ENCODE measurements at regions not wholly inside any gene's neighbourhood (a gene's known extent, or its start where the extent isn't known, plus 50 kb on each side); places are given as distances from the start of the nearest gene placed in this dataset.

GRCh38 chr6:134379076-134379475, 61.2 kb upstream of the SGK1 start:
- peak; percentile 54 for DNase-seq

DNA sequence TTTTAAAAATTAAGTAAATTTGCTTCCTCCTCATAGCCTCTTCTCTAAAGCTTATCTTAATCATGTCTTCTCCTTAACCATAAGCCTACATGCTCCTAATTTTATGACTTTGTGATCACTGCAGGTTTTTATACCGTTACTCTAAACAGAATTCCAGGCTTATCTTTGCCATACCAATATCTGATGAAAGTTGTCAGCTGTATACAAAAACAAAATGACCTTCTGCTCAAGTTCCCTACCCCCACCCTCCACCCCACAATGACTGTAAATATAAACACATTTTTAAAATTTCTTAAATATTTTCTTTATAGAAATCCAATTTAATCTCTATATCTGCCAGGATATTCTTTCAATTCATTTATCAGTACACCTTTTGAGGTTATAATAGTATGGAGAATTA, 60.5 kb upstream of the SGK1 start:
- DNase-seq, result no peak

- no peak for DNase-seq
Measured at GRCh38 chr6:134376785-134377184, 58.9 kb upstream of the SGK1 start.

DNA sequence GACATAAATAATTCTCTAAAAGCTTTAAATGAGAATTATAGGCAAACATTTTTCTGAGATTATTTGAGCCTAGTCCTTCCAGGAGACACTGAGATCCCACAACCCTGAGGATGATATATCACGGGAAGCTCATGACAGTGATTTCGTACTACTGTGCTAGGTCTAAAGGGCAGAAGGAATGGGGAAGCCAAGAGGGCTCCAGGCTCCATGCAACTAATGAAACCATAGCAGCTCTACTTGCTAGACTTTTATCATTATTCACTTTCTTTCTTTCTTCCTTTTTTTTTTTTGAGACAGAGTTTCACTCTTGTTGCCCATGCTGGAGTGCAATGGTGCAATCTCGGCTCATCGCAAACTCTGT, 57.3 kb upstream of the SGK1 start:
- DNase-seq, result no peak

DNA sequence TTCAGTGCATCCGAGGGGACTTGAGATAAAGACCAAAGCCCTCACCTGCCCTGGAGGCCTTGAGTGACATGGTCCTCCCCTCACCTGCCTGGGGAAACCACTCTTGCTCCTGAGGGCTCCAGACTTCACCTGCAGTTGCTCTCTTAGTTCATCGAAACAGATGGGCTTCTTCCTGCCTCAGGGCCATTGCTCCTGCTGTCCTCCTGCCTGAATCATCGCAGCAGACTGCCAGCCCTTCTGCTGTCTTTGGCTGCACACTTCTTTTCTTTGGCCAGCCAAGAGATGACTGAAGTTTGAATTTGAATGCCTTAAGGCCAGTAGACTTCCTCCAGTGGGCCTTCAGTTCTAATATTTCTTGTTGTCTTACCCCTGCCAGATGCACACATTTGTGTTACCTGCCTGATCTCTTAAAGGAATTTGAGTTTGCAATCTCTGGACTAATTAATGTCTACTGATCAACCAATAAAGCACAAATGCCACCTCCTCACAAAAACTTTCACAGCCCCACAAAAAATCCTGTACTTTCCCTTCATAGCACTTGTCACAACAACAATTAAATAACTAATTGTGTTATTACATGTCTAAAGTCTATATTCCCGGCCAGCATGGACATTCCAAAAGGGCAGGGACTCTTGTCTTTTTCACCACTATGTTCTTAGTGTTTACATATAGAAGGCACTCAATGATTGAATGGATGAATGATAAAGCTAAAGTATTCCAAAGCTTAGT, 56.7 kb upstream of the SGK1 start:
- no peak for DNase-seq

- no peak for DNase-seq
Measured at GRCh38 chr6:134373993-134374392, 56.1 kb upstream of the SGK1 start.

GRCh38 chr6:134373282-134373922, 55.5 kb upstream of the SGK1 start:
- peak; percentile 21 for DNase-seq

GRCh38 chr6:134372603-134373281, 54.8 kb upstream of the SGK1 start:
- peak; percentile 60 for DNase-seq

DNA sequence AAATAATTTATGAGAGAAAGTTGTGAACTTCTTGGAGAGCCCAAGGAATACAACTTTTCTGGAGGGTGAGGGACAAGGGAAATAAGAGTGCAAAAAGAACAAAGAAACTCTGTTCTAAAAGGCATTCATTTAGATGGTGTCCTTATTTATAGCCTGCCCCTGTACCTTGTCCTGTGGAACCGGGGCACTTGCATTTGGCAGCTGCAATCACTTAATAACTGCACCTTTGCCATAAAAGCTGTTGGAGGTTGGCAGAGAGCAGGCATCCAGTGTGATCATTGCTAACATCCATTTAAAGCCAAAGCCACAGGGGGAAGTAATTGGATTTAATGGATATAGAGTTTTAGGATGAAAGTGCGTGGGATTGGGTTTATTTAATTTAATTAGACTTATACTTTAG, 50.8 kb upstream of the SGK1 start:
- no peak for DNase-seq

All from CD4-positive, alpha-beta T cell treated with Interleukin-4 for 4 hours (primary cell).